ENCODE measurements at regions not wholly inside any gene's neighbourhood (a gene's known extent, or its start where the extent isn't known, plus 50 kb on each side); places are given as distances from the start of the nearest gene placed in this dataset.

DNA sequence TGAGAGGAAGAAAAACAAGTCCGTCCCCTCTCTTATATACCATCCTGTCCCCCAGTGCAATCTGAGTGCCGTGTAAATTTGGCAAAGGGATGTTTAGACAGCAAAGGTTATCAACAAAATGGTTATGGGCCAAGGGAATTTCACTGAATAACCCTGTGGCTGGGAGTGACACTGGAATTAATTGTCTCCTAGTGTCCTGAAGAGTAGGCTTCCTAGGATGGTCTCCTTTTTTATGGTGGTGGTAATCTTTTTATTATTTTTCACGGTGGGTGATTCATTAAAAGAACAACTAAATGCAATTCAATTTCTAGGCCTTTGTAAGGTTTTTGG is 244.2 kb downstream of the PIK3R1 start:
- TF ChIP-seq, protein P1, sequence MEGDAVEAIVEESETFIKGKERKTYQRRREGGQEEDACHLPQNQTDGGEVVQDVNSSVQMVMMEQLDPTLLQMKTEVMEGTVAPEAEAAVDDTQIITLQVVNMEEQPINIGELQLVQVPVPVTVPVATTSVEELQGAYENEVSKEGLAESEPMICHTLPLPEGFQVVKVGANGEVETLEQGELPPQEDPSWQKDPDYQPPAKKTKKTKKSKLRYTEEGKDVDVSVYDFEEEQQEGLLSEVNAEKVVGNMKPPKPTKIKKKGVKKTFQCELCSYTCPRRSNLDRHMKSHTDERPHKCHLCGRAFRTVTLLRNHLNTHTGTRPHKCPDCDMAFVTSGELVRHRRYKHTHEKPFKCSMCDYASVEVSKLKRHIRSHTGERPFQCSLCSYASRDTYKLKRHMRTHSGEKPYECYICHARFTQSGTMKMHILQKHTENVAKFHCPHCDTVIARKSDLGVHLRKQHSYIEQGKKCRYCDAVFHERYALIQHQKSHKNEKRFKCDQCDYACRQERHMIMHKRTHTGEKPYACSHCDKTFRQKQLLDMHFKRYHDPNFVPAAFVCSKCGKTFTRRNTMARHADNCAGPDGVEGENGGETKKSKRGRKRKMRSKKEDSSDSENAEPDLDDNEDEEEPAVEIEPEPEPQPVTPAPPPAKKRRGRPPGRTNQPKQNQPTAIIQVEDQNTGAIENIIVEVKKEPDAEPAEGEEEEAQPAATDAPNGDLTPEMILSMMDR (IDR thresholded peaks at IDR 0.05): no peak
- no peak for TF ChIP-seq POLR2AphosphoS5 (IDR thresholded peaks at IDR 0.05)
- TF ChIP-seq EP300 (IDR thresholded peaks at IDR 0.05): no peak
- no peak for TF ChIP-seq POLR2A (IDR thresholded peaks at IDR 0.05; ENCODE audit: low read depth)
